H54 (cell line): ENCODE measurements at regions not wholly inside any gene's neighbourhood (a gene's known extent, or its start where the extent isn't known, plus 50 kb on each side); places are given as distances from the start of the nearest gene placed in this dataset.

Source experiments
- DNase-seq: peaks from one replicate; pipeline ENCODE4 v3.0.0; 2011; ENCODE audit warnings: low spot score, mixed read lengths; ENCODE audit not compliant: insufficient read length
- FAIRE-seq: peaks from 3 replicates; lab custom pipeline; 2011; peaks lifted over from hg19 to GRCh38; lab: Jason Lieb, UNC
- POLR2A ChIP-seq: IDR thresholded peaks from 2 replicates; pipeline ENCODE4 v1.6.1; 2011; ENCODE audit warnings: low read depth, mild to moderate bottlenecking, low read length

DNA sequence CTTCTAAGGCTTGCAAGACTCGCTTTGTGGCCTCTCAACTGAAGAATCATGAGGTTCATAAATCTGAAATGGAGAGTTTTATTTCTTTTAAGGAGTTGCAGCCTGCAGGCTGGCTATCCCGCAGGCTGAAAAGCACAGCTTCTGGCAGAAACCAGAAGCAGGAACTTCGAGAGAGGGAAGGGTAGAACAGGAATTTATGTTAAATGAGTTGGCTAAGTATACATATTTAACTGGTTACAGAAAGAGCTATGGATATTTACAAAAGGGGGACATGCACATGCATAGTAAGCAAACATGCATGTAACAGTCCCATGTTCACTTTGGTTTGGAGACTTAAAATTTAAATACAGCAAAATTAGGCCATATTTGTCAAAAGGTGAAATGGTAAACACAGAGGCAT, 787.0 kb downstream of the TFAP2A start:
- TF ChIP-seq POLR2A: no peak
- FAIRE-seq: no peak
- DNase-seq: no peak

DNA sequence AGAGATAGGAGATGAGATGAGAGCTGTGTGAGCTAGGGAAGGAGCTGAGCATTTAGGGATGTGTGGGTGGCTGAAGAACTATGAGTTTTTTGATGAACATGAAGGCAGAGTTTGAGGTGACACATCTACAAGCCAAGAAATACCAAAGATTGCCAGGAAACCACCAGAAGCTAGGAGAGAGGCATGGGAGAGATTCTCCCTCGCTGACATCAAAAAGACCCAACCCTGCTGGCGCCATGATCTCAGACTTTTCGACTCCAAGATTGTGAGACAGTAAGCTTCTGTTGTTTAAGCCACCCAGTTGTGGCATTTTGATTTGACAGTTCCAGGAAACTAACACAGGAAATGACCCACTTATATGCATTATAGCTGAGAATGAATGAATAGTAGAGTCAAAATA, 790.9 kb downstream of the TFAP2A start:
- FAIRE-seq: no peak
- TF ChIP-seq POLR2A: no peak
- no peak for DNase-seq

DNA sequence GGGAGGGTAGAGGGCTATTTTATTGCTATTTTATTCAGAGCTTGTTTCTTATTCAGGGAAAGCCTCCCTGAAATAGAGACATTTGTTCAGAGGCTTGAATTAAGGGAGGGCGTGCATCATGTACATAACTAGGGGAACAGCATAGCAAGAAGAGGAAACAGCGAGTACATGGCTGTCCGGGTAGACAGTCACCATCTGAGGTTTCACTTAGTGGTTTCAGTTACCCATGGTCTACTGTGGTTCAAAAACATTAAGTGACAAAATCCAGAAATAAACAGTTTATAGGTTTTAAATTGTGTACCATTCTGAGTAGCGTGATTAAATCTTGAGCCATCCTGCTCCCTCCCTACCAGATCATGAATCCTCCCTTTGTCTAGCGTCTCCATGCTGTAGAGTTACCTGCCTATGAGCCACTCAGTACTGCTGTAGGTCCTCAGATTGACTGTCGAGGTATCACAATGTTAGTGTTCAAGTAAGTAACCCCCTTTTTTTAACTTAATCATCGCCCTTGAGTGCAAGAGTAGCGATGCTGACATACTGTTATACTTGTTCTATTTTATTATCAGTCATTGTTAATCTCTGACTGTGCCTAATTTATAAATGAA, 791.5 kb downstream of the TFAP2A start:
- DNase-seq (no peak), FAIRE-seq (no peak)
- TF ChIP-seq POLR2A: no peak

DNA sequence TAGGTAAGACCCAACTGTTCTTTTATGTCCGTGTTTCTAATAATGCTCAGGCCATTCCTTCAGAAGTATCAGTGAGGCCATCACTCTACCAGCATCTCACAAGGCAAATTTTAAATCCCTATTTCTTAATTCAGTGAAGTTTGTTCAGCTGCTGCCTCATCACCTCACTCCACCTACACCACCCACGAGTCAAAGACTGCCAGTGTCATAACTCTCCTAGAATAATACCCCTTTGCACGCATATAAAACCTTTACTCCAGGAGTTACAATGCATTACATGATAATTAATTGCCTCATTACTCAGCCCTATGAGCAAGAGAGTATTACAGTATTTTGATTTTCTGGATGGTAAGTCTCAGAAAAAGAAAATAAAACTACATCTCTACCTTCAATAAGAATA, 793.6 kb downstream of the TFAP2A start:
- DNase-seq (no peak), FAIRE-seq (no peak)
- TF ChIP-seq POLR2A: no peak

DNA sequence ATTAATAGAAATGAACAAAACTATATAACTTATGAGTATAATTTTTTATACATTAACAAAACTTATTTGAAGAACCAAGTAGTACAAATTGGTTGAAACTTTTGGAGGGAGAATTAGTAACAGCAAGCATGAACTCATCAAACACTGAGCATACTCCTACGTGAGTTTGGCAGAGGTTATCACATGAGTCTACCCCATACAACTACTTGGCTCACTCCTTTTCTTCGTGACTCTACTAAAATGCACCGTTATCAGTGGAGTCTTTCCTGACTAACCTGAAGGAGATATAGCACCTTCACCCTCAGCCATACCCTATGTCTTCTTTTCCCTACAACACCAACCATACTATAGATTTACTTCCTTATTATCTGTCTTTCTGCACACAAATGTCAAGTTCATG, 794.2 kb downstream of the TFAP2A start:
- DNase-seq (no peak), FAIRE-seq (no peak)
- TF ChIP-seq POLR2A: no peak

DNA sequence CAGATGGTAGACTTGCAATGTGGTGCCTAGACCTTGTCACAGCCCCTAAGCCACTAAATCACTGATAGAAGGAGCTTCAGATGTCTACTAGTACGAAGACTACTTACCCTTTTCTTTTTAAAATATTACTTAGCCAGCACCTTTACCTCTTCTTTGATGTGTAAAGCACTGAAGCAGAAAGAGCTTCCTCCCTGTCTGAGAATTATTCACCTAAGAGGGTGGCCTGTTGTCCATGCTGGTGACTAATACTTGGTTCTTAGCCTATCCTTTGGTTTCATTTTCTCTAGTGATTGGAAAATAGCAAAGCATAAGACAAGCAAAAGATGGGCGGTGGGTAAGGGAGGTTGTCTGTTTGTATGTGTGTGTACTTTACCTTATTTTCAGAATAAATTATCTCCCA, 794.6 kb downstream of the TFAP2A start:
- peak; percentile 66 for FAIRE-seq
- TF ChIP-seq POLR2A: no peak
- DNase-seq: no peak

DNA sequence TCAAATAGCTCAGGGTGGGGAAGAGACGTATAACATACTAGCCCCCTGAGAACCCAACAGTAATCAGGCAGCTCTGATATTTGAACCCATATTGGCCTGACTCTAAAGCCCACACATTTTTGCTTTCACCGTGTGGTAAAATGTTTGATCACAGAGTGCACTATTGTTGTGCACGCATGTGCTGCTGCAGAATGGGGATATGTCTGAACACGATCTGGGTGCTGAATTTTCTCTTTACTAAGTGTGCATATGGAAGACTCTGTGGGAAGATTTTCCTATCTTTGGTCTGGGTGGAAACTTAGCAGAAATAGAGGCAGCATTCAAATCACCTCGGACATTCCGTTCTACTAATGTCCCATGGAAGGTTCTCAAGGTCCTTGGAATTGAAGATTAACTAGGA, 800.1 kb downstream of the TFAP2A start:
- no peak for TF ChIP-seq POLR2A
- DNase-seq: no peak
- FAIRE-seq: no peak

DNA sequence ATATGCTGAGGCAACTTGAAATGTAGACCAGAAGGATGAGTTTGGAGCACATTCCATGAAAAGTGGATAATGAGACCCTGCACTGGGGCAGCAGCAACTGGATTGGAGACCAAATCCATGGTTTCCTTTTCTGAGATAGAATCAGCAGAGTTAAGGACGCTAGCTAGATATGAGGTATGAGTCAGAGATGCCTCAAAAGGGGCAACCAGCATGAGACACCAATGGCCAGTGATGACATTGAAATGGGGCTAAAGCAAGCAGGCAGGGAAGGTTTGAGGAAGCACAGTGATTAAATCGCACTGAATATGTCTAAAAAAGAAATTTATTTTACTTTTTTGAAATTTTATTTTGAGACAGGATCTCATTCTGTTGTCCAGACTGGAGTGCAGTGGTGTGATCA, 802.4 kb downstream of the TFAP2A start:
- TF ChIP-seq POLR2A: no peak
- DNase-seq: no peak
- no peak for FAIRE-seq

DNA sequence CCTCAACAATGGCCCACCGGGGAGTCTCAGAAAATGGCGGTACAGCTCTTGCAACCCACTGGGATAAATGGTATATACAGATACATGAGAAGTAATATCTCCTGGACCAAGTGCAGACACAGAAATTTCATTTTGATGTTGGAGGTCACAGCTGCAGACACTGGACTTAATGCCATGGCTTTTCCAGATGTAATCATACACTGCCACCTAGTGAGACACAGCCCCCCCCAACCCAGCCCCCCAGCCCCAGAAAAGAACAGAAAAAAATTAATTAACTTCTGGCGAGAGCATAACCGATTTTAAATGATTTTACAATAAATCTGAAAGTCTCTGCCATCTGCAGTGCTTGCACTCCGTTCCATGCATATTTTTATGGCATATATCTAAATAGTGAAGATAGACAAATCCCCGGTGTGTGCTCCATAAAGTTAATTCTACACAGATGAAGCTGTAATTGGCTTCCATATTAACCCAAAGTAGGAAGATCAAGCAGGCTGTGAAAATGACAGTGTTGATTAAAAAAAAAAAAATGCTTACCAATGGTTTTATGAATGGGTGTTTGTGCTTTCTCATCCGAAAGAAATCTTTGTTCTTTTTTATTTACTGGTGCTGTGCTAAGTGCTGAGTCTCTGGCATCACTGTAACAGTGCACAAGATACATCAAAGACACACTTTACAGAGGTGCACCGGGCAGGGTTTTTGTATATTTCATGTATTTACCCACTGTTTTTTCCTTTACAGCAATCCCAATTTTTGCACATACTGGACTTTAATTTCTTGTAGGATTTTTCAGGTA, 804.1 kb downstream of the TFAP2A start:
- FAIRE-seq (no peak), DNase-seq (no peak)
- no peak for TF ChIP-seq POLR2A

DNA sequence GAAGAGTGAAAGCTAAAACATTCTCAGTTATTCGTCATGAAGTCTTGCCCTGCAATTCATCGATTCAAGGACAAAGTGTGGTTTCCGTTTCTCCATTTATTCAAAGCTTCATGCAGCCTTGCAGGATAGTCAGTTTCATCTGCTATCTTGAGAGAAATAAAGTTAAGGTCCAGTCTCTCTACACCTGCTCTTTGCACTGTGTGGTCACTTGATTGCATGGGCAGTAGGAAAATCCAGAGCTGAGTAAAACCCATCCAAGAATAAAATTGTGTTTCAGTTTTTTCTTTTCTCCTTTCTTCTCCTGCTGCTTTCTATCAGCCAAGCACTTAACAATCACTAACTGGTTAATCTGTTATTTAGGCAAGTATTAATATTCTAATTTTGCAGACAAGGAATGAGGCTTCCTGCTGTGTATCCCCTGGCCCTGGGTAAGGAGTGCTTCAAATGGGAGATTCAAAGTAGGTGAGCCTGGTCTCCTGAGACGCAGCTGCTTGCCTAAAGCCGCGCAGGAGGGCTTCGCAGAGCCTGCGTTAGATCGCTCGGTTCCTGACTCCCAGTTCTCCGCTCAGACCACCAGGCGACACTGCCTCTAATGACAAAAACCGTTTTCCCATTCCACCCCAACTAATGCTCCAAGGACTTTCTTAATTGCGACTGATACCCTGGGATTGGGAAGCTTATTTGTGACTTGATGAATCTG, 808.3 kb downstream of the TFAP2A start:
- no peak for FAIRE-seq
- TF ChIP-seq POLR2A: no peak

DNA sequence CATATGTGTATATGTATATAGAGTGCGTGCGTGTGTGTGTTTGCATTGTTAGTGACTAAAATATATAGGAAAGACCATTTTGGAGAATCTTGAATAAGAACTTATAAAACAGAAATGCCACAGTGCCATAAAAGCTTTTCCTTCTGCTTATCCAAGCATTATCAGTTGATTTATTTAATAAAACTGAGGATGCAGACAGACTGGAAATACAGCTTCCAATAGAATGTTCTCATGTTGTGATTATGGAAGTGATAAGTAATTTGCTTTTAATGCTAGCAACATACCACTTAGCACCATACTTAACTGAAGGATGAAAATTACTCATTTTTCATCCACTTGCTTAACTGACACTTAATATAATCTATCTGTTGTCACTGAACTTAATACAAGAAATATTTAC, 820.1 kb downstream of the TFAP2A start:
- no peak for TF ChIP-seq POLR2A
- DNase-seq: no peak
- no peak for FAIRE-seq

More for the DNA sequence above, 808.3 kb downstream of the TFAP2A start:
- DNase-seq: no peak

DNA sequence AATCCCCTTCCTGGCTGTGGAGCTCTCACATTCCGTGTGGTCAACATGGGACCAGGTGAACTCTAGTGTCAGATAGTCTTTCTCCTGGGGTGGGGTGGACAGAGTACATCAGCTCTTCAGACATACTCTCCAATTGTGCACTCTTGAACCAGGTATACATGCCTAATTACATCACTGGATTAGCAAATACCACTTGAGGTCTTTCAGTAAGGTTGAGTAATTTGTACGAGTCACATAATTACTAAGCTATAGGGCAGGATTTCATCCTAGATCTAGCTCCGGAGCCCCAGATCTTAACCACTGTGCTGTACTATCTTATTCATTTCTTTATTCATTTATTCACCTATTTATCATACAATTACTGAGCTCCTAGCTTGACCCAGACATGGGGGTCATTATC, 821.3 kb downstream of the TFAP2A start:
- TF ChIP-seq POLR2A: no peak
- DNase-seq: no peak
- FAIRE-seq: no peak

DNA sequence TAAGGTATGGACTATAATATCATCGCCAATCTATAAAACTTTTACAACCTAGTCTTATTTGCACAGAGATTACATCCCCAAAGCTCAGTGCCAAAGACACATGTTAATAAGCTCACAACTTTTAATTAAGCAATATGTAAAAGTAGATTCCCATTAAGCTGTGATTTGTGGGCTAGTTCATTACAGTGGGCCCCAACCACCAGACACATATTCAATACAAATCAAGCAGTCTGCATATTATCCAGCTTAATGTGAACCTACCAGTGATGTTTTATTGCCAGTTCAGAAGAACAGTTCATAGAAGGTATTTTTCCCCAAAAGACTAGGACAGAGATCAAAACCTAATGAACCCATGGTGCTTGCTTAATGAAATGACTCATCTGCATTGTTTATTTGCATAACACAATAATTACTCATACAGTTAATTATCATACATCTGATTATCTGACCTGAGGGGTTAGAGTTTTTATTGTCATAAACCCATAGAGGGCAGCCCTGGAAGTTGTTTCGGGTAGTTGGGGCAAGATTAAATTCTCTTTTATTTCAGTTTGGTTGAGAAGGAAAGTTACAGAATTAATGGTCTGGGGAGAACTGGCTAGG, 831.0 kb downstream of the TFAP2A start:
- DNase-seq: no peak
- no peak for TF ChIP-seq POLR2A
- FAIRE-seq: peak; percentile 6

DNA sequence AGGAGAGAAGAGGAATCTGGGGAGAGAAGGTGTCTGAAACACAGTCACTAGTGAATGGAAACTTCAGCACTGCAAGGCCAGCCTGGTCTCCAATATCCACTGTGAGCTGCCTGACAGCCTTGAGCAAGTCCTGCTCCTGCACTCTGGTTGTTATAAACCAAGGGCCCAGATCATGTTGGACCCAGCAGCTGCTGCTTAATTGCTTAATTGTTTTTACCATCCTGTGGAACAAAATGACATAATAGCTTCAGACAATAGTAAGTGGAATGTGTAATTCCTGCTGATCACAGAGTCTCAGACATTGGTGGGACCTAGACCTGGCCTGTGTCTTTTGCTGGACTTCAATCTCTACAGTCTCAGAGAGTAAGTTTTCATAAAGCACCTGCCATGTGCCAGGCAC, 833.7 kb downstream of the TFAP2A start:
- no peak for FAIRE-seq
- no peak for DNase-seq
- no peak for TF ChIP-seq POLR2A
